ENCODE measurements at regions not wholly inside any gene's neighbourhood (a gene's known extent, or its start where the extent isn't known, plus 50 kb on each side); places are given as distances from the start of the nearest gene placed in this dataset.

GRCh38 chr2:4501525-4501924 is 798.1 kb downstream of the DCDC2C start:
- Histone ChIP-seq H2BK120ac (ENCODE audit: low read depth, low read length) (no peak overlapping the region), H2BK12ac (ENCODE audit: low read length) (no peak overlapping the region), H3K79me1 (ENCODE audit: low read depth, low read length) (no peaks in the 10 kb centered on the region), H2BK5ac (ENCODE audit: low read length) (no peak overlapping the region), H3K4ac (ENCODE audit: low read length) (no peak overlapping the region), H3K4me1 (ENCODE audit: control insufficient read depth in 2 of 2, insufficient read depth in 1 of 2, low read depth in 1 of 2, low read length in 2 of 2) (peaks cover 3 to 5% of the 10 kb centered on the region in 2 donors), H3K27me3 (ENCODE audit: control insufficient read depth in 3 of 3, insufficient read depth in 3 of 3, low read depth in 1 of 3, low read length in 3 of 3) (no peaks in the 10 kb centered on the region), H3K4me2 (ENCODE audit: insufficient read depth, low read length, poor library complexity, severe bottlenecking) (no peak overlapping the region), H3K27ac (replicated peaks; ENCODE audit: low read length) (no peak overlapping the region), H3K36me3 (replicated peaks in 1 of 2; ENCODE audit: control insufficient read depth in 2 of 2, insufficient read depth in 2 of 2, low read length in 2 of 2) (no peaks in the 10 kb centered on the region), H3K23ac (ENCODE audit: low read depth, low read length, poor library complexity) (no peak overlapping the region), H3K9ac (ENCODE audit: low read depth, low read length, poor library complexity) (no peak overlapping the region), H3K14ac (ENCODE audit: low read length) (no peak overlapping the region), H2AFZ (ENCODE audit: low read length) (no peak overlapping the region), H4K91ac (ENCODE audit: low read depth, low read length, poor library complexity) (no peak overlapping the region), H3K4me3 (ENCODE audit: low read length in 2 of 2) (no peak overlapping the region), H3K9me3 (replicated peaks in 1 of 2; ENCODE audit: control insufficient read depth in 2 of 2, insufficient read depth in 1 of 2, low read depth in 1 of 2, low read length in 2 of 2) (no peaks in the 10 kb centered on the region), H3K18ac (ENCODE audit: low read length) (no peak overlapping the region), H4K8ac (ENCODE audit: low read depth, low read length) (no peak overlapping the region), H2AK5ac (ENCODE audit: low read depth, low read length) (no peak overlapping the region), H2BK15ac (ENCODE audit: low read length) (no peak overlapping the region)
- WGBS, 2 donors (ENCODE audit: extremely low coverage in 2 of 2, insufficient read length in 2 of 2, insufficient replicate concordance in 1 of 2), result no CpG with 5 or more reads among the region's 4 CpGs
- DNase-seq (ENCODE audit: low spot score), result no peak

GRCh38 chr2:4502230-4502843 is 799.0 kb downstream of the DCDC2C start:
- Histone ChIP-seq H3K9me3 (replicated peaks in 1 of 2; ENCODE audit: control insufficient read depth in 2 of 2, insufficient read depth in 1 of 2, low read depth in 1 of 2, low read length in 2 of 2) (no peaks in the 10 kb centered on the region), H3K23ac (ENCODE audit: low read depth, low read length, poor library complexity) (no peak overlapping the region), H2AFZ (ENCODE audit: low read length) (no peak overlapping the region), H3K9ac (ENCODE audit: low read depth, low read length, poor library complexity) (no peak overlapping the region), H3K4me3 (ENCODE audit: low read length in 2 of 2) (no peak overlapping the region), H3K4me1 (ENCODE audit: control insufficient read depth in 2 of 2, insufficient read depth in 1 of 2, low read depth in 1 of 2, low read length in 2 of 2) (peaks cover 3 to 5% of the 10 kb centered on the region in 2 donors), H3K4me2 (ENCODE audit: insufficient read depth, low read length, poor library complexity, severe bottlenecking) (no peak overlapping the region), H2BK120ac (ENCODE audit: low read depth, low read length) (no peak overlapping the region), H3K79me1 (ENCODE audit: low read depth, low read length) (no peaks in the 10 kb centered on the region), H3K36me3 (replicated peaks in 1 of 2; ENCODE audit: control insufficient read depth in 2 of 2, insufficient read depth in 2 of 2, low read length in 2 of 2) (no peaks in the 10 kb centered on the region), H3K27ac (replicated peaks; ENCODE audit: low read length) (no peak overlapping the region), H3K18ac (ENCODE audit: low read length) (no peak overlapping the region), H3K14ac (ENCODE audit: low read length) (no peak overlapping the region), H2BK5ac (ENCODE audit: low read length) (no peak overlapping the region), H2BK12ac (ENCODE audit: low read length) (no peak overlapping the region), H4K91ac (ENCODE audit: low read depth, low read length, poor library complexity) (no peak overlapping the region), H2AK5ac (ENCODE audit: low read depth, low read length) (no peak overlapping the region), H3K27me3 (ENCODE audit: control insufficient read depth in 3 of 3, insufficient read depth in 3 of 3, low read depth in 1 of 3, low read length in 3 of 3) (no peaks in the 10 kb centered on the region), H3K4ac (ENCODE audit: low read length) (no peak overlapping the region), H4K8ac (ENCODE audit: low read depth, low read length) (no peak overlapping the region), H2BK15ac (ENCODE audit: low read length) (no peak overlapping the region)
- no peak for DNase-seq (ENCODE audit: low spot score)
- WGBS, 2 donors (ENCODE audit: extremely low coverage in 2 of 2, insufficient read length in 2 of 2, insufficient replicate concordance in 1 of 2), result no CpG with 5 or more reads among the region's 3 CpGs

DNA sequence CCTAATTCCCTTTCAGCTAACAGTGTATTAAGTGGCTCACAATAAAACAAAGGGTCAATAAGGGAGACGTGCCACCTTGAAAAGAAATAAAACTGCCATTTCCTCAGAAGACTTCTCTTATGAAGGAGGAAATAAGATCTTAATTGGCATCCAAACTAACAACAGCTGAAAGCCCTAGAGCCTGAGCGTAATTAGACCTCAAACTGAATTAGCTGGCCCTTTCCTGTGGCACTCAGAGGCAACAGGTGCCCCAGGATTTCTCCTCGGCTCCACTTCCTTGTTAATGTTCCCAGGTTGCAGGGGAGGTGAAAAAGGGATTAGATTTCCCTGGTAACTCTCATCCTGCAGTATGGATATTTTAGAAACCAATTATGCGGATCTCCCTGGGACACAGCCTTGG is 804.3 kb downstream of the DCDC2C start:
- Histone ChIP-seq H3K79me1 (ENCODE audit: low read depth, low read length) (no peaks in the 10 kb centered on the region), H4K91ac (ENCODE audit: low read depth, low read length, poor library complexity) (no peak overlapping the region), H3K4ac (ENCODE audit: low read length) (no peak overlapping the region), H3K4me1 (ENCODE audit: control insufficient read depth in 2 of 2, insufficient read depth in 1 of 2, low read depth in 1 of 2, low read length in 2 of 2) (no peaks in the 10 kb centered on the region), H3K9ac (ENCODE audit: low read depth, low read length, poor library complexity) (no peak overlapping the region), H4K8ac (ENCODE audit: low read depth, low read length) (no peak overlapping the region), H2AFZ (ENCODE audit: low read length) (no peak overlapping the region), H2AK5ac (ENCODE audit: low read depth, low read length) (no peak overlapping the region), H2BK120ac (ENCODE audit: low read depth, low read length) (no peak overlapping the region), H2BK12ac (ENCODE audit: low read length) (no peak overlapping the region), H2BK5ac (ENCODE audit: low read length) (no peak overlapping the region), H3K27ac (replicated peaks; ENCODE audit: low read length) (no peak overlapping the region), H2BK15ac (ENCODE audit: low read length) (no peak overlapping the region), H3K14ac (ENCODE audit: low read length) (no peak overlapping the region), H3K27me3 (ENCODE audit: control insufficient read depth in 3 of 3, insufficient read depth in 3 of 3, low read depth in 1 of 3, low read length in 3 of 3) (no peaks in the 10 kb centered on the region), H3K4me3 (ENCODE audit: low read length in 2 of 2) (no peak overlapping the region), H3K18ac (ENCODE audit: low read length) (no peak overlapping the region), H3K36me3 (replicated peaks in 1 of 2; ENCODE audit: control insufficient read depth in 2 of 2, insufficient read depth in 2 of 2, low read length in 2 of 2) (no peaks in the 10 kb centered on the region), H3K9me3 (replicated peaks in 1 of 2; ENCODE audit: control insufficient read depth in 2 of 2, insufficient read depth in 1 of 2, low read depth in 1 of 2, low read length in 2 of 2) (no peaks in the 10 kb centered on the region), H3K4me2 (ENCODE audit: insufficient read depth, low read length, poor library complexity, severe bottlenecking) (no peak overlapping the region), H3K23ac (ENCODE audit: low read depth, low read length, poor library complexity) (no peak overlapping the region)
- WGBS, 2 donors (ENCODE audit: extremely low coverage in 2 of 2, insufficient read length in 2 of 2, insufficient replicate concordance in 1 of 2), result no CpG with 5 or more reads among the region's 4 CpGs
- no peak for DNase-seq (ENCODE audit: low spot score)

DNA sequence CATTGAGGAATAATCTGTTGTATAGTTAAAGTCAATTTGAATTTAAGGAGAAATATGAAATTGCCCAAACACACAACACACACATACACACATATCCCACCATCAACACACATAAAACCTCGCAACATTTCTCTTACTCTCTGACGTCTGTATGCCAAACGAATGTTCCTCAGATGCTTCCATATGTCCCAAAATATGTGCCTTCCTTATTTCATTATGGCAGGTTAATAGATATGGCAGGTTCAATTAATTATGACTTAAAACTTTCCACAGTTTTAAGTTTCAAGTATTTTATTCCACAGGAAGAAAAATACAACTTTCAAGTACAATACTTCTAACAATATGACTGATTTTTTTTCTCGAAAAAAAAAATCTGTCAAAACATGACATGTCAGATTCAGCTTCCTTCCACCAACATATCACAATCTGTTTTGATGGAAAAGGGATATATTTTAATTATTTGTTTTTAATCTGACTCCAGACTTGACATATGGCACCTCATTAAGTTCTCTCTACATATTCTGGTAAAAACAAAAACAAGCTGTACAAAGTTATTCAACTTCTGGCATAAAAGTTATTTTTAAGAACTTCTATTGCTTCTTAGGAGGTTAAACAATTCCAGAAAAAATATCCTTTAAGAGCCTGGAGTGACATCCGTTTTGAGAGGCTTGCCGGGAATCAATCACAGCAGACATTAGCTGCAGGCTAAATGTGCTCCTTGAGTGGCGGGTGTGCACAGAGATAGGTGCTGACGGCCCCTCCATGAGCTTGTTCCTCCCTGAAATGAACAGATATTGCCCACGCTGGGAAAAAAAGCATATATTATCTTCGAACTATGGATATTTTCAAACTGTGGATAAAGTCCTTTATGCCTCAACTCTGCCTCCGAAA is 812.7 kb downstream of the DCDC2C start:
- H3K9ac ChIP-seq (ENCODE audit: low read depth, low read length, poor library complexity), result no peak overlapping the region
- no peak overlapping the region for H4K91ac ChIP-seq (ENCODE audit: low read depth, low read length, poor library complexity)
- no peak overlapping the region for H3K14ac ChIP-seq (ENCODE audit: low read length)
- no peak overlapping the region for H3K23ac ChIP-seq (ENCODE audit: low read depth, low read length, poor library complexity)
- no peak overlapping the region for H2AFZ ChIP-seq (ENCODE audit: low read length)
- H2BK5ac ChIP-seq (ENCODE audit: low read length), result no peak overlapping the region
- H3K9me3 ChIP-seq (replicated peaks in 1 of 2; ENCODE audit: control insufficient read depth in 2 of 2, insufficient read depth in 1 of 2, low read depth in 1 of 2, low read length in 2 of 2), result no peaks in the 10 kb centered on the region
- no peak overlapping the region for H3K4me3 ChIP-seq (ENCODE audit: low read length in 2 of 2)
- DNase-seq (ENCODE audit: low spot score), result no peak
- no peaks in the 10 kb centered on the region for H3K27me3 ChIP-seq (ENCODE audit: control insufficient read depth in 3 of 3, insufficient read depth in 3 of 3, low read depth in 1 of 3, low read length in 3 of 3)
- H3K4ac ChIP-seq (ENCODE audit: low read length), result no peak overlapping the region
- H3K27ac ChIP-seq (replicated peaks; ENCODE audit: low read length), result no peak overlapping the region
- no peak overlapping the region for H3K4me2 ChIP-seq (ENCODE audit: insufficient read depth, low read length, poor library complexity, severe bottlenecking)
- no peaks in the 10 kb centered on the region for H3K79me1 ChIP-seq (ENCODE audit: low read depth, low read length)
- H2BK15ac ChIP-seq (ENCODE audit: low read length), result no peak overlapping the region
- H2BK12ac ChIP-seq (ENCODE audit: low read length), result no peak overlapping the region
- H3K18ac ChIP-seq (ENCODE audit: low read length), result no peak overlapping the region
- H2BK120ac ChIP-seq (ENCODE audit: low read depth, low read length), result no peak overlapping the region
- no peak overlapping the region for H2AK5ac ChIP-seq (ENCODE audit: low read depth, low read length)
- WGBS, 2 donors (ENCODE audit: extremely low coverage in 2 of 2, insufficient read length in 2 of 2, insufficient replicate concordance in 1 of 2), result 100% methylated on average over 2 of the region's 11 CpGs; no CpG with 5 or more reads in 1 of the 2 donors
- H4K8ac ChIP-seq (ENCODE audit: low read depth, low read length), result no peak overlapping the region
- peaks cover 0 to 1% of the 10 kb centered on the region in 2 donors for H3K4me1 ChIP-seq (ENCODE audit: control insufficient read depth in 2 of 2, insufficient read depth in 1 of 2, low read depth in 1 of 2, low read length in 2 of 2)
- no peaks in the 10 kb centered on the region for H3K36me3 ChIP-seq (replicated peaks in 1 of 2; ENCODE audit: control insufficient read depth in 2 of 2, insufficient read depth in 2 of 2, low read length in 2 of 2)
